BE2C (cell line): ENCODE measurements at regions not wholly inside any gene's neighbourhood (a gene's known extent, or its start where the extent isn't known, plus 50 kb on each side); places are given as distances from the start of the nearest gene placed in this dataset.

Experiments used
- DNase-seq: peaks from one replicate; pipeline ENCODE4 v3.0.0-alpha.2; 2020
- H3K27me3 ChIP-seq: fragments of 250-450 bp; sonication (Bioruptor Pico); 2 replicates; pipeline ENCODE4 v1.5.1; 2020; ENCODE audit warnings: mild to moderate bottlenecking
- H3K36me3 ChIP-seq: fragments of 250-450 bp; sonication (Bioruptor Pico); 2 replicates; pipeline ENCODE4 v1.5.1; 2020; ENCODE audit warnings: mild to moderate bottlenecking
- H3K4me1 ChIP-seq: fragments of 250-450 bp; sonication (Bioruptor Pico); 2 replicates; pipeline ENCODE4 v1.5.1; 2020
- H3K4me3 ChIP-seq: 2 replicates; pipeline ENCODE4 v1.5.1; 2011; ENCODE audit warnings: low read depth, low read length
- H3K9me3 ChIP-seq: fragments of 250-450 bp; sonication (Bioruptor Pico); 2 replicates; pipeline ENCODE4 v1.5.1; 2020
- CTCF ChIP-seq: IDR thresholded peaks from 2 replicates; pipeline ENCODE4 v1.5.1; 2012; ENCODE audit warnings: mild to moderate bottlenecking, low read depth, low read length

GRCh38 chr9:73872701-73873100, 624.4 kb upstream of the RORB start:
- H3K4me3 ChIP-seq = no peak overlapping the region
- no peaks in the 10 kb centered on the region for H3K27me3 ChIP-seq
- DNase-seq = no peak
- TF ChIP-seq CTCF = no peak
- no peaks in the 10 kb centered on the region for H3K36me3 ChIP-seq
- no peaks in the 10 kb centered on the region for H3K4me1 ChIP-seq
- H3K9me3 ChIP-seq = no peaks in the 10 kb centered on the region

- no peaks in the 10 kb centered on the region for H3K4me1 ChIP-seq
- H3K9me3 ChIP-seq = no peaks in the 10 kb centered on the region
- TF ChIP-seq CTCF = no peak
- DNase-seq = no peak
- H3K4me3 ChIP-seq = no peak overlapping the region
- no peaks in the 10 kb centered on the region for H3K36me3 ChIP-seq
- no peaks in the 10 kb centered on the region for H3K27me3 ChIP-seq
Observed at GRCh38 chr9:73880101-73880500, 617.0 kb upstream of the RORB start.

- no peak for TF ChIP-seq CTCF
- Histone ChIP-seq H3K4me3 (no peak overlapping the region), H3K9me3 (no peaks in the 10 kb centered on the region), H3K27me3 (no peaks in the 10 kb centered on the region), H3K36me3 (no peaks in the 10 kb centered on the region), H3K4me1 (no peaks in the 10 kb centered on the region)
- no peak for DNase-seq
Observed at GRCh38 chr9:73889023-73889422, 608.1 kb upstream of the RORB start.

GRCh38 chr9:73890685-73891277, 606.4 kb upstream of the RORB start:
- Histone ChIP-seq H3K27me3 (no peaks in the 10 kb centered on the region), H3K36me3 (no peaks in the 10 kb centered on the region), H3K9me3 (no peaks in the 10 kb centered on the region), H3K4me1 (no peaks in the 10 kb centered on the region), H3K4me3 (no peak overlapping the region)
- no peak for DNase-seq
- TF ChIP-seq CTCF = no peak

- Histone ChIP-seq H3K27me3 (no peaks in the 10 kb centered on the region), H3K4me1 (no peaks in the 10 kb centered on the region), H3K4me3 (no peak overlapping the region), H3K9me3 (no peaks in the 10 kb centered on the region), H3K36me3 (no peaks in the 10 kb centered on the region)
- no peak for DNase-seq
- TF ChIP-seq CTCF = no peak
Observed at GRCh38 chr9:73892335-73892734, 604.8 kb upstream of the RORB start.

- TF ChIP-seq CTCF = no peak
- Histone ChIP-seq H3K9me3 (no peaks in the 10 kb centered on the region), H3K4me1 (no peaks in the 10 kb centered on the region)
Observed at GRCh38 chr9:73893230-73893629, 603.9 kb upstream of the RORB start.

More at GRCh38 chr9:73893230-73893629, 603.9 kb upstream of the RORB start:
- no peak overlapping the region for H3K4me3 ChIP-seq
- no peak for DNase-seq
- H3K27me3 ChIP-seq = no peaks in the 10 kb centered on the region
- no peaks in the 10 kb centered on the region for H3K36me3 ChIP-seq
